A673 (cell line): ENCODE measurements at regions not wholly inside any gene's neighbourhood (a gene's known extent, or its start where the extent isn't known, plus 50 kb on each side); places are given as distances from the start of the nearest gene placed in this dataset.

Experiments used
- BruUV-seq: library from RNA; stranded (reverse); fragments of 400-500 nt; replicated peaks from 2 replicates; lab custom pipeline; 2021; lab: Mats Ljungman, UMichigan
- CTCF ChIA-PET: fragments of 300-600 bp; sonication (Branson Sonifier 250); formaldehyde crosslinking; loops from one replicate; lab custom pipeline; 2022; ENCODE audit warnings: antibody characterized with exemption; lab: Charles Lee
- POLR2A ChIA-PET: fragments of 300-600 bp; sonication (Branson Sonifier 250); formaldehyde crosslinking; loops from one replicate; lab custom pipeline; 2022; ENCODE audit warnings: antibody characterized with exemption; ENCODE audit not compliant: low non-redundant PET; lab: Charles Lee
- DNase-seq: peaks from one replicate; pipeline ENCODE4 v3.0.0-alpha.2; 2015; ENCODE audit warnings: low spot score
- H3K27ac ChIP-seq: fragments of 200-600 bp; sonication (generic); 2 replicates; pipeline ENCODE4 v1.5.1; 2016; ENCODE audit warnings: mixed run types, low read depth, mild to moderate bottlenecking, mixed read lengths, antibody characterized with exemption, low read length; ENCODE audit not compliant: poor library complexity, severe bottlenecking
- H3K27me3 ChIP-seq: fragments of 200-600 bp; sonication (generic); replicated peaks from 2 replicates; pipeline ENCODE4 v1.6.1; 2017; ENCODE audit warnings: mixed run types, low read depth, mild to moderate bottlenecking, mixed read lengths, antibody characterized with exemption, low read length; ENCODE audit not compliant: insufficient read depth, poor library complexity
- H3K36me3 ChIP-seq: fragments of 200-600 bp; sonication (generic); 2 replicates; pipeline ENCODE4 v1.6.1; 2016; ENCODE audit warnings: mixed run types, mild to moderate bottlenecking, mixed read lengths, antibody characterized with exemption, low read length; ENCODE audit not compliant: insufficient read depth, poor library complexity, severe bottlenecking
- H3K4me1 ChIP-seq: fragments of 200-600 bp; sonication (generic); 2 replicates; pipeline ENCODE4 v1.6.1; 2017; ENCODE audit warnings: mixed run types, mild to moderate bottlenecking, mixed read lengths, antibody characterized with exemption, low read length; ENCODE audit not compliant: insufficient read depth, poor library complexity, severe bottlenecking
- H3K4me3 ChIP-seq: fragments of 200-600 bp; sonication (generic); 2 replicates; pipeline ENCODE4 v1.5.1; 2016; ENCODE audit warnings: low read depth, mixed run types, mild to moderate bottlenecking, mixed read lengths, low read length; ENCODE audit not compliant: poor library complexity, severe bottlenecking
- H3K9me3 ChIP-seq: fragments of 200-600 bp; sonication (generic); 2 replicates; pipeline ENCODE4 v1.6.1; 2016; ENCODE audit warnings: mixed run types, low read depth, mild to moderate bottlenecking, mixed read lengths, antibody characterized with exemption, low read length; ENCODE audit not compliant: poor library complexity, severe bottlenecking
- CTCF ChIP-seq: fragments of 300-800, 200-600 bp; sonication (generic); conservative IDR thresholded peaks from 2 replicates; pipeline ENCODE4 v1.5.1; 2017; ENCODE audit warnings: low read depth, mild to moderate bottlenecking, antibody characterized with exemption, low read length, moderate library complexity, mixed read lengths
- EZH2 ChIP-seq: fragments of 200-600 bp; sonication (generic); IDR thresholded peaks from 2 replicates; pipeline ENCODE4 v1.6.1; 2017; ENCODE audit warnings: borderline replicate concordance, low read depth, mild to moderate bottlenecking, mixed read lengths, antibody characterized with exemption, low read length; ENCODE audit not compliant: poor library complexity, severe bottlenecking
- intact Hi-C: fragments of 100-400 bp; cut with micrococcal nuclease; formaldehyde crosslinking; loops from one replicate; pipeline ENCODE4 v1.10.0; 2022; ENCODE audit not compliant: unreplicated experiment

GRCh38 chr2:123546353-123546752 lies 478.7 kb upstream of the CNTNAP5 start:
- Histone ChIP-seq H3K27me3 (no peaks in the 10 kb centered on the region), H3K4me1 (no peaks in the 10 kb centered on the region), H3K4me3 (no peak overlapping the region), H3K27ac (no peak overlapping the region), H3K9me3 (no peaks in the 10 kb centered on the region), H3K36me3 (no peaks in the 10 kb centered on the region)
- intact Hi-C loops: no loop called here
- DNase-seq: no peak
- ChIA-PET POLR2A (no interaction called here), CTCF (no interaction called here)
- TF ChIP-seq CTCF (no peak), EZH2 (no peak)
- no TSS peak for BruUV-seq

GRCh38 chr2:123563515-123563914 lies 461.6 kb upstream of the CNTNAP5 start:
- POLR2A ChIA-PET: no interaction called here

GRCh38 chr2:123566291-123566946 lies 458.7 kb upstream of the CNTNAP5 start:
- CTCF ChIA-PET: no interaction called here
- H3K27me3 ChIP-seq: no peaks in the 10 kb centered on the region
- no peaks in the 10 kb centered on the region for H3K36me3 ChIP-seq
- no peaks in the 10 kb centered on the region for H3K4me1 ChIP-seq
- intact Hi-C loops: no loop called here
- H3K27ac ChIP-seq: no peak overlapping the region
- POLR2A ChIA-PET: no interaction called here
- H3K4me3 ChIP-seq: no peak overlapping the region
- DNase-seq: no peak
- TF ChIP-seq EZH2: no peak
- no peak for TF ChIP-seq CTCF
- no peaks in the 10 kb centered on the region for H3K9me3 ChIP-seq
- BruUV-seq: no TSS peak

More at GRCh38 chr2:123563515-123563914, 461.6 kb upstream of the CNTNAP5 start:
- CTCF ChIA-PET: no interaction called here
- intact Hi-C loops: no loop called here
- Histone ChIP-seq H3K36me3 (no peaks in the 10 kb centered on the region), H3K9me3 (no peaks in the 10 kb centered on the region), H3K27me3 (no peaks in the 10 kb centered on the region), H3K27ac (no peak overlapping the region), H3K4me1 (no peaks in the 10 kb centered on the region), H3K4me3 (no peak overlapping the region)
- no peak for TF ChIP-seq CTCF
- TF ChIP-seq EZH2: no peak
- DNase-seq: no peak
- no TSS peak for BruUV-seq
